ENCODE measurements at regions not wholly inside any gene's neighbourhood (a gene's known extent, or its start where the extent isn't known, plus 50 kb on each side); places are given as distances from the start of the nearest gene placed in this dataset.

GRCh38 chr7:39896840-39897239 is 53.2 kb upstream of the CDK13 start:
- intact Hi-C loops (cut with micrococcal nuclease) = loop anchor here (1.0 to 2.0 kb wide), 3 partner anchors 54 to 238 kb away; partner anchors contain the start of genes MPLKIP and SUGCT
- Mint-ChIP-seq H3K27me3 (ENCODE audit: insufficient read depth, unreplicated experiment) (peaks cover 8% of the 10 kb centered on the region), H3K36me3 (ENCODE audit: insufficient read depth, unreplicated experiment) (no peaks in the 10 kb centered on the region), H3K27ac (ENCODE audit: low read depth, unreplicated experiment) (no peak overlapping the region), H3K4me1 (ENCODE audit: insufficient read depth, unreplicated experiment) (no peaks in the 10 kb centered on the region), H3K4me3 (ENCODE audit: unreplicated experiment) (no peak overlapping the region), H3K9me3 (ENCODE audit: unreplicated experiment) (no peaks in the 10 kb centered on the region)
- POLR2A ChIA-PET = interaction anchor here (0.7 to 1.7 kb wide), 7 partner anchors 52 to 316 kb away, joined by 3 to 32 read pairs (median 4); partner anchors contain the start of genes CDK13, MPLKIP and SUGCT
- no TSS peak for BruUV-seq (replicated peaks)
- CTCF ChIA-PET = interaction anchor here (0.5 to 10.6 kb wide), 35 partner anchors 8 to 1873 kb away, joined by 3 to 152 read pairs (median 3); partner anchors contain the start of genes CDK13 and YAE1
- TF ChIP-seq, protein P1, sequence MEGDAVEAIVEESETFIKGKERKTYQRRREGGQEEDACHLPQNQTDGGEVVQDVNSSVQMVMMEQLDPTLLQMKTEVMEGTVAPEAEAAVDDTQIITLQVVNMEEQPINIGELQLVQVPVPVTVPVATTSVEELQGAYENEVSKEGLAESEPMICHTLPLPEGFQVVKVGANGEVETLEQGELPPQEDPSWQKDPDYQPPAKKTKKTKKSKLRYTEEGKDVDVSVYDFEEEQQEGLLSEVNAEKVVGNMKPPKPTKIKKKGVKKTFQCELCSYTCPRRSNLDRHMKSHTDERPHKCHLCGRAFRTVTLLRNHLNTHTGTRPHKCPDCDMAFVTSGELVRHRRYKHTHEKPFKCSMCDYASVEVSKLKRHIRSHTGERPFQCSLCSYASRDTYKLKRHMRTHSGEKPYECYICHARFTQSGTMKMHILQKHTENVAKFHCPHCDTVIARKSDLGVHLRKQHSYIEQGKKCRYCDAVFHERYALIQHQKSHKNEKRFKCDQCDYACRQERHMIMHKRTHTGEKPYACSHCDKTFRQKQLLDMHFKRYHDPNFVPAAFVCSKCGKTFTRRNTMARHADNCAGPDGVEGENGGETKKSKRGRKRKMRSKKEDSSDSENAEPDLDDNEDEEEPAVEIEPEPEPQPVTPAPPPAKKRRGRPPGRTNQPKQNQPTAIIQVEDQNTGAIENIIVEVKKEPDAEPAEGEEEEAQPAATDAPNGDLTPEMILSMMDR (IDR thresholded peaks at IDR 0.05; ENCODE audit: unreplicated experiment) = no peak
- no peak for DNase-seq (ENCODE audit: unreplicated experiment)

- H3K27me3 Mint-ChIP-seq (ENCODE audit: insufficient read depth, unreplicated experiment) = no peaks in the 10 kb centered on the region
- no peaks in the 10 kb centered on the region for H3K9me3 Mint-ChIP-seq (ENCODE audit: unreplicated experiment)
- TF ChIP-seq, protein P1 (IDR thresholded peaks at IDR 0.05; ENCODE audit: unreplicated experiment) = no peak
- no peak overlapping the region for H3K27ac Mint-ChIP-seq (ENCODE audit: low read depth, unreplicated experiment)
- no TSS peak for BruUV-seq (replicated peaks)
- ChIA-PET CTCF (interaction anchor here (0.9 to 10.6 kb wide), 5 partner anchors 12 to 158 kb away, joined by 3 to 152 read pairs (median 4); no protein-coding TSS in a partner anchor), POLR2A (interaction anchor here (1.4 kb wide), 1 partner anchor 50 kb away, joined by 4 read pairs; no protein-coding TSS in a partner anchor)
- no peaks in the 10 kb centered on the region for H3K4me1 Mint-ChIP-seq (ENCODE audit: insufficient read depth, unreplicated experiment)
- H3K4me3 Mint-ChIP-seq (ENCODE audit: unreplicated experiment) = no peak overlapping the region
- no peak for DNase-seq (ENCODE audit: unreplicated experiment)
- H3K36me3 Mint-ChIP-seq (ENCODE audit: insufficient read depth, unreplicated experiment) = no peaks in the 10 kb centered on the region
- intact Hi-C loops (cut with micrococcal nuclease) = no loop called here
Observed at GRCh38 chr7:39898867-39899266, 51.2 kb upstream of the CDK13 start.
